Fibroblast of skin of right quadriceps (primary cell): ENCODE measurements at regions not wholly inside any gene's neighbourhood (a gene's known extent, or its start where the extent isn't known, plus 50 kb on each side); places are given as distances from the start of the nearest gene placed in this dataset.
"Not testable (repeated sequence)": the region's sequence is repeated elsewhere in the genome, so short reads cannot be mapped to it uniquely, and the experiment has no call there.

ENCODE experiments used
- DNase-seq: peaks from one replicate; pipeline ENCODE4 v3.0.0-alpha.2; 2013

- no peak for DNase-seq
Measured at GRCh38 chr22:49674479-49675050, 153.1 kb downstream of the BRD1 start.

- DNase-seq, result no peak
Measured at GRCh38 chr22:49673048-49673447, 154.6 kb downstream of the BRD1 start.

GRCh38 chr22:49672014-49672516 lies 155.6 kb downstream of the BRD1 start:
- DNase-seq, result no peak

DNA sequence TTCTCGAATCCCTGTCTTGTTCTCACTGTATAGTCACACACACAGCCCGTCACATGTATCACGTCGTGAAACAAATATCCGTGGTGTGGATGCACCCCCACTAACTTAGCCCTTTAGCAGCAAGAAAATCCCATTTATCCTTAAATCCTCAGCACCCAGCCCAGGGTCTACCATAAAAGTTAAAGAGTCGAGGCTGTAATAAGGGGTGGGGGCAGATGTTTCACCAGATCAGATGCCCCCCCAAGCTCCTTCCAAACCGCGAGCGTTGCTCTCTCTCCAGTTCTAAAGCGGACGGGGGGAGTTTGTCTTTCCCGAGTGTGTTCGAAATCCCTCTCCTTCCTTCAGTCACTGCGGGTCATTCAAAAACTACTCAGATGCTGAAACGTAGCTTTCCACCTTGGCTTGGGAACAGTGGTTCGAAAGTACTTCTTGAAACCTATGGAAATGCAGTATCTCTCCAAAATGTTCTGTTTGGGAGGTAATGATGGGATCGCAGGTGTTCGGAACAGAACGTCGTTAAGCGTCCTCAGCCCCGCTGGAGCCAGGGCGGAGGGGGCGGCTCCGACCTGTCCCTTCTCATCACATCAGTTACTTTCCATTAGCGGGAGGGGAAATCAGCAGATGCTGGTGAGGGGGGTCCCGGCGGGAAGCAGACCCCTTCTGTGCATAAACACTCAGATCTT lies 156.2 kb downstream of the BRD1 start:
- DNase-seq, result no peak

- no peak for DNase-seq
Measured at GRCh38 chr22:49670456-49671330, 157.0 kb downstream of the BRD1 start.

DNA sequence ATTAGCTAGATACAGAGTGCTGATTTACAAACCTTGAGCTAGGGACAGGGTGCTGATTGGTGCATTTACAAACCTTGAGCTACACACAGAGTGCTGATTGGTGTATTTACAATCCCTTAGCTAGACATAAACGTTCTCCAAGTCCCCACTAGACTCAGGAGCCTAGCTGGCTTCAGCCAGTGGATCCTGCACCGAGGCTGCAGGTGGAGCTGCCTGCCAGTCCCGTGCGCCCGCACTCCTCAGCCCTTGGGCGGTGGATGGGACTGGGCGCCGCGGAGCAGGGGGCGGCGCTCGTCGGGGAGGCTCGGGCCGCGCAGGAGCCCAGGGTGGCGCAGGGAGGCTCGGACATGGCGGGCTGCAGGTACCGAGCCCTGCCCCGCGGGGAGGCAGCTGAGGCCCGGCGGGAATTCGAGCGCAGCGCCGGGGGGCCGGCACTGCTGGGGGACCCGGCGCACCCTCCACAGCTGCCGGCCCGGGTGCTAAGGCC lies 157.7 kb downstream of the BRD1 start:
- not testable (repeated sequence) for DNase-seq

DNA sequence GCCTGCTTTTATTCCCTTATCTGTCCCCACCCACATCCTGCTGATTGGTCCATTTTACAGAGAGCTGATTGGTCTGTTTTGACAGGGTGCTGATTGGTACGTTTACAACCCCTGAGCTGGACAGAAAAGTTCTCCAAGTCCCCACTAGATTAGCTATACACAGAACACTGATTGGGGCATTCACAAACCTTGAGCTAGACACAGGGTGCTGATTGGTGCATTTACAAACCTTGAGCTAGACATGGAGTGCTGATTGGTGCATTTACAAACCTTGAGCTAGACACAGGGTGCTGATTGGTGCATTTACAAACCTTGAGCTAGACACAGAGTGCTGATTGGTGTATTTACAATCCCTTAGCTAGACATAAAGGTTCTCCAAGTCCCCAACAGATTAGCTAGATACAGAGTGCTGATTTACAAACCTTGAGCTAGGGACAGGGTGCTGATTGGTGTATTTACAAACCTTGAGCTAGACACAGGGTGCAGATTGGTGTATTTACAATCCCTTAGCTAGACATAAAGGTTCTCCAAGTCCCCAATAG lies 158.2 kb downstream of the BRD1 start:
- not testable (repeated sequence) for DNase-seq

- no peak for DNase-seq
Measured at GRCh38 chr22:49668402-49668801, 159.3 kb downstream of the BRD1 start.

- no peak for DNase-seq
Measured at GRCh38 chr22:49667236-49667635, 160.4 kb downstream of the BRD1 start.

- no peak for DNase-seq
Measured at GRCh38 chr22:49666146-49666809, 161.4 kb downstream of the BRD1 start.

DNA sequence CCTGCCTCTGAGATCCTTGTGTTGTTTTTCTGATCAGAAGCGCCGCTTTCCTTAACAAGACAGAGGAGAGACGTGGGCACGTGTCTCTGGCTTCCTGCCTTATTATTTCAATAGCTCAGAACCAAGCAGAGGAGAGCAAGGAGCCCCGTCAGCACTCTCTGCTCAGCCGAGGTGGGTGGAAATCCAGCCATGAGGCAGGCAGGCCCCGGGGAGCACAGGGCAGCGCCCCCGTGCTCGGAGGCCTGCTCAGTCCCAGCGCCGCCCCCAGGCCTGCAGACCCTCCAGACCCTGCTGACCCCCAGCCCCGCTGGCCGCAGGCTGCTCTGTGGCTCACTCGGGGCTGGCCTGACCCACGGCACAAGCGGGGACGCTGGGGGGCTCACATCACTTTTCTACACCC lies 162.8 kb downstream of the BRD1 start:
- no peak for DNase-seq

GRCh38 chr22:49664371-49664881 lies 163.2 kb downstream of the BRD1 start:
- no peak for DNase-seq

DNA sequence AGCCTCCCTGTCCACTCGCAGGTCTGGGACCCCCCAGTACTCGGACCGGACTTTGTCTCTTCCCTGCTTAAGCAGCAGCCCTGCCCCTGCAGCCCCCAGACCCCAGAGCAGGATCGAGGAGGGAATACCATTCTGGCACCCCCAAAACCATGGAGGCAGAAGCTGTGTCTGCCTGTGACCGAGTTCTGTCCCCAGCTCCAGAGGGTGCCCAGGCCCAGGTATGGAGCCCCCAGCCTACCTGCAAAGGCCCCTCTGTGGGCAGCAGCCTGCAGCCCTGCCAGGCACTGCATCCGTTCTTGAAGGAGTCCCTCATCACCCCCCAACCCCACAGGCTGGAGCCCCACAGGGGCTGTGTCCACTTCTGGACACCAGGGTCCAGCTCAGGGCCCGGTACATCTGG lies 163.8 kb downstream of the BRD1 start:
- no peak for DNase-seq

GRCh38 chr22:49663311-49663711 lies 164.4 kb downstream of the BRD1 start:
- no peak for DNase-seq

DNA sequence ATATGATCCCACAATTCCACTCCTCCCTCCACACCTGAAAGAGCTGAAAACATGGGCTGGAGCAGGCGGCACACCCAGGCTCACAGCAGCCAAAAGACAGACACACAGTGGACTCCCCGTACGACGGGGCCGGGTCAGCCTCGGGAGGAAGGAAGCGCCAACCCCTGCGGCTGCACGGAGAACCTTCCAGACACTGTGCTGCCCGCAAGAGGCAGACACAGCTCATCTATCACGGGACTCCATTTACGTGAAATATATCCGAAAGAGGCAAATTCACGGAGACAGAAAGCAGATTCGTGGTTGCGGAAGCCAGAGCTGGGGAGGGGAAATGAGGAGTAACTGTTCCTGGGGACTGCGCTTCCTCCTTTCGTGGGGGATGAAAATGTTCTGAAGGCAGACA lies 165.0 kb downstream of the BRD1 start:
- no peak for DNase-seq

GRCh38 chr22:49660794-49661781 lies 166.6 kb downstream of the BRD1 start:
- DNase-seq, result no peak

- no peak for DNase-seq
Measured at GRCh38 chr22:49660321-49660720, 167.4 kb downstream of the BRD1 start.

GRCh38 chr22:49659924-49660315 lies 167.8 kb downstream of the BRD1 start:
- DNase-seq, result no peak

GRCh38 chr22:49659281-49659923 lies 168.3 kb downstream of the BRD1 start:
- DNase-seq, result no peak

GRCh38 chr22:49658902-49659280 lies 168.8 kb downstream of the BRD1 start:
- DNase-seq, result no peak
